ENCODE measurements at regions not wholly inside any gene's neighbourhood (a gene's known extent, or its start where the extent isn't known, plus 50 kb on each side); places are given as distances from the start of the nearest gene placed in this dataset.

- TF ChIP-seq CTCF (IDR thresholded peaks at IDR 0.05 in 2 of 3, conservative IDR thresholded peaks at IDR 0.05 in 1 of 3; ENCODE audit: control insufficient read depth in 2 of 3, extremely low read depth in 1 of 3, insufficient read depth in 1 of 3, low read depth in 3 of 3, low read length in 3 of 3) (no peak), ZNF274 (IDR thresholded peaks at IDR 0.05; ENCODE audit: insufficient read depth, insufficient read length) (no peak), CREB1 (IDR thresholded peaks at IDR 0.05; ENCODE audit: low read depth) (no peak)
Observed at GRCh38 chr9:13424872-13425271, 145.4 kb upstream of the MPDZ start.
